Natural killer cell (primary cell): ENCODE measurements at regions not wholly inside any gene's neighbourhood (a gene's known extent, or its start where the extent isn't known, plus 50 kb on each side); places are given as distances from the start of the nearest gene placed in this dataset.

Source experiments
- ATAC-seq, 3 donors: fragments of 150-1000 bp in 2 of 3; fragments of 200-7000 bp in 1 of 3; cut with Tn5 transposase; 1 replicate in 1 of 3; 2 replicates in 2 of 3; pipeline ENCODE4 v1.10.0; 2021; ENCODE audit warnings: mild to moderate bottlenecking in 2 of 3, moderate library complexity in 2 of 3
- DNase-seq, 2 donors: peaks; one replicate each; pipeline versions ENCODE4 v3.0.0 to v3.0.0-alpha.2; 2013 to 2021; ENCODE audit warnings: mixed read lengths in 1 of 2
- H3K27ac ChIP-seq: one replicate; pipeline ENCODE4 v1.5.1; 2013; ENCODE audit warnings: mild to moderate bottlenecking, low read length
- H3K27me3 ChIP-seq: one replicate; pipeline ENCODE4 v1.6.1; 2013; ENCODE audit warnings: low read length; ENCODE audit not compliant: control insufficient read depth, insufficient read depth
- H3K36me3 ChIP-seq: one replicate; pipeline ENCODE4 v1.6.1; 2013; ENCODE audit warnings: low read length; ENCODE audit not compliant: control insufficient read depth, insufficient read depth
- H3K4me1 ChIP-seq: one replicate; pipeline ENCODE4 v1.6.1; 2013; ENCODE audit warnings: low read length; ENCODE audit not compliant: control insufficient read depth, insufficient read depth
- H3K4me3 ChIP-seq: one replicate; pipeline ENCODE4 v1.5.1; 2013; ENCODE audit warnings: low read length
- H3K9me3 ChIP-seq: one replicate; pipeline ENCODE4 v1.6.1; 2013; ENCODE audit warnings: low read length; ENCODE audit not compliant: control insufficient read depth, insufficient read depth
- H3K27ac Mint-ChIP-seq, 2 donors: one replicate each; pipeline ENCODE4 v1.8.0; 2022; ENCODE audit warnings: mild to moderate bottlenecking in 2 of 2, mixed read lengths in 2 of 2, moderate library complexity in 1 of 2
- H3K27me3 Mint-ChIP-seq, 2 donors: one replicate each; pipeline ENCODE4 v1.8.0; 2022; ENCODE audit warnings: low read depth in 2 of 2, mixed read lengths in 2 of 2
- H3K36me3 Mint-ChIP-seq: one replicate; pipeline ENCODE4 v1.8.0; 2022; ENCODE audit warnings: mixed read lengths
- H3K4me1 Mint-ChIP-seq, 2 donors: one replicate each; pipeline ENCODE4 v1.8.0; 2022; ENCODE audit warnings: mixed read lengths in 2 of 2
- H3K4me3 Mint-ChIP-seq: one replicate; pipeline ENCODE4 v1.8.0; 2022; ENCODE audit warnings: mild to moderate bottlenecking, moderate library complexity, mixed read lengths
- H3K9me3 Mint-ChIP-seq, 2 donors: one replicate each; pipeline ENCODE4 v1.8.0; 2022; ENCODE audit warnings: mixed read lengths in 2 of 2
- WGBS: methylation state at CpG from one replicate; pipeline ENCODE4 v1.1.7; 2013; ENCODE audit warnings: missing lambda C conversion rate; ENCODE audit not compliant: insufficient coverage; 5-methylcytosine and 5-hydroxymethylcytosine counted together
- intact Hi-C: fragments of 100-400 bp; cut with micrococcal nuclease; formaldehyde crosslinking; loops from one replicate; pipeline ENCODE4 v1.14.2; 2022
- TF ChIP-seq, protein P1 (sequence below): fragments of 200-600 bp; IDR thresholded peaks from one replicate; pipeline ENCODE4 v1.8.0; 2022; ENCODE audit warnings: antibody characterized with exemption

GRCh38 chr2:241987726-241988125 is 118.2 kb downstream of the RTP5 start:
- H3K36me3 ChIP-seq = no peaks in the 10 kb centered on the region
- H3K27ac ChIP-seq = no peak overlapping the region
- no peak overlapping the region for H3K4me3 ChIP-seq
- Mint-ChIP-seq H3K27ac (no peak overlapping the region), H3K4me3 (no peak overlapping the region), H3K36me3 (no peaks in the 10 kb centered on the region), H3K27me3 (peaks cover 0 to 8% of the 10 kb centered on the region in 2 donors), H3K4me1 (peaks cover 0 to 20% of the 10 kb centered on the region in 2 donors), H3K9me3 (no peaks in the 10 kb centered on the region)
- DNase-seq = no peak
- intact Hi-C loops = no loop called here
- H3K9me3 ChIP-seq = no peaks in the 10 kb centered on the region
- H3K4me1 ChIP-seq = peaks cover 19% of the 10 kb centered on the region
- no peaks in the 10 kb centered on the region for H3K27me3 ChIP-seq
- no peak for ATAC-seq
- TF ChIP-seq, protein P1, sequence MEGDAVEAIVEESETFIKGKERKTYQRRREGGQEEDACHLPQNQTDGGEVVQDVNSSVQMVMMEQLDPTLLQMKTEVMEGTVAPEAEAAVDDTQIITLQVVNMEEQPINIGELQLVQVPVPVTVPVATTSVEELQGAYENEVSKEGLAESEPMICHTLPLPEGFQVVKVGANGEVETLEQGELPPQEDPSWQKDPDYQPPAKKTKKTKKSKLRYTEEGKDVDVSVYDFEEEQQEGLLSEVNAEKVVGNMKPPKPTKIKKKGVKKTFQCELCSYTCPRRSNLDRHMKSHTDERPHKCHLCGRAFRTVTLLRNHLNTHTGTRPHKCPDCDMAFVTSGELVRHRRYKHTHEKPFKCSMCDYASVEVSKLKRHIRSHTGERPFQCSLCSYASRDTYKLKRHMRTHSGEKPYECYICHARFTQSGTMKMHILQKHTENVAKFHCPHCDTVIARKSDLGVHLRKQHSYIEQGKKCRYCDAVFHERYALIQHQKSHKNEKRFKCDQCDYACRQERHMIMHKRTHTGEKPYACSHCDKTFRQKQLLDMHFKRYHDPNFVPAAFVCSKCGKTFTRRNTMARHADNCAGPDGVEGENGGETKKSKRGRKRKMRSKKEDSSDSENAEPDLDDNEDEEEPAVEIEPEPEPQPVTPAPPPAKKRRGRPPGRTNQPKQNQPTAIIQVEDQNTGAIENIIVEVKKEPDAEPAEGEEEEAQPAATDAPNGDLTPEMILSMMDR = no peak
- WGBS = 88% methylated on average over 24 of the region's 24 CpGs

- intact Hi-C loops = no loop called here
- peaks cover 19% of the 10 kb centered on the region for H3K4me1 ChIP-seq
- H3K9me3 Mint-ChIP-seq = no peaks in the 10 kb centered on the region
- H3K9me3 ChIP-seq = no peaks in the 10 kb centered on the region
- no peak overlapping the region for H3K4me3 ChIP-seq
- ATAC-seq = no peak
- H3K36me3 Mint-ChIP-seq = no peaks in the 10 kb centered on the region
- H3K27ac Mint-ChIP-seq = no peak overlapping the region
- WGBS = 95% methylated on average over 11 of the region's 11 CpGs
- TF ChIP-seq, protein P1 = no peak
- DNase-seq = no peak
- H3K4me3 Mint-ChIP-seq = no peak overlapping the region
- H3K36me3 ChIP-seq = no peaks in the 10 kb centered on the region
- peaks cover 0 to 8% of the 10 kb centered on the region in 2 donors for H3K27me3 Mint-ChIP-seq
- H3K4me1 Mint-ChIP-seq = peaks cover 0 to 20% of the 10 kb centered on the region in 2 donors
- H3K27ac ChIP-seq = no peak overlapping the region
- no peaks in the 10 kb centered on the region for H3K27me3 ChIP-seq
Observed at GRCh38 chr2:241988146-241988545, 118.6 kb downstream of the RTP5 start.

DNA sequence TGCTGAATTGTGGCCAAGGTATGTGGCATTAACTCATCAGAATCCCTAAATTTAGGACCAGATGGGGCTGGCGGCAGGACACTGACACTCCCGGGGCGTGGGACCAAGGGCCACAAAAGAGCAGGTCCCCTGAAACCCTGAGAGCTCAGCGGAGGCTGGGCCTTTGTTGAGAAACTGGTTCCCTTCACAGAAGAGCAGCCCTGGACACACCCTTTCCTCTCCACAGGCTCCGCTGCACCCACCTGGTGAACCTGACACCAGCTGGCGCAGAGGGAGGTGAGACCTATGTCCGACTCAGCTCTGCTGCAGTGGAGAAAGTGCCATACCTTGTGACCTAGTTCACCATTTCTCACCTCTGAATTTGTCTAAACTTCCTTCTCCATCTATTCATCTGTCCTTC is 119.5 kb downstream of the RTP5 start:
- Histone ChIP-seq H3K4me3 (no peak overlapping the region), H3K27ac (no peak overlapping the region), H3K36me3 (no peaks in the 10 kb centered on the region), H3K27me3 (no peaks in the 10 kb centered on the region), H3K9me3 (no peaks in the 10 kb centered on the region), H3K4me1 (peaks cover 19% of the 10 kb centered on the region)
- TF ChIP-seq, protein P1 = no peak
- H3K27me3 Mint-ChIP-seq = peaks cover 0 to 8% of the 10 kb centered on the region in 2 donors
- intact Hi-C loops = no loop called here
- DNase-seq = no peak
- 80% methylated on average over 7 of the region's 7 CpGs for WGBS
- H3K4me1 Mint-ChIP-seq = peaks cover 0 to 20% of the 10 kb centered on the region in 2 donors
- no peaks in the 10 kb centered on the region for H3K36me3 Mint-ChIP-seq
- no peak overlapping the region for H3K4me3 Mint-ChIP-seq
- H3K9me3 Mint-ChIP-seq = no peaks in the 10 kb centered on the region
- no peak for ATAC-seq
- no peak overlapping the region for H3K27ac Mint-ChIP-seq

GRCh38 chr2:241990466-241990865 is 120.9 kb downstream of the RTP5 start:
- no peaks in the 10 kb centered on the region for H3K9me3 ChIP-seq
- ATAC-seq = no peak
- Mint-ChIP-seq H3K36me3 (no peaks in the 10 kb centered on the region), H3K9me3 (no peaks in the 10 kb centered on the region), H3K27me3 (peaks cover 0 to 4% of the 10 kb centered on the region in 2 donors), H3K4me3 (no peak overlapping the region), H3K27ac (no peak overlapping the region), H3K4me1 (peaks cover 0 to 12% of the 10 kb centered on the region in 2 donors)
- no peak overlapping the region for H3K4me3 ChIP-seq
- no peaks in the 10 kb centered on the region for H3K36me3 ChIP-seq
- 82% methylated on average over 2 of the region's 2 CpGs for WGBS
- intact Hi-C loops = no loop called here
- no peak overlapping the region for H3K27ac ChIP-seq
- DNase-seq = no peak
- peaks cover 8% of the 10 kb centered on the region for H3K4me1 ChIP-seq
- H3K27me3 ChIP-seq = no peaks in the 10 kb centered on the region
- TF ChIP-seq, protein P1 = no peak
